NT2/D1 (cell line): ENCODE measurements at regions not wholly inside any gene's neighbourhood (a gene's known extent, or its start where the extent isn't known, plus 50 kb on each side); places are given as distances from the start of the nearest gene placed in this dataset.
A peak's percentile ranks its signal among the peaks of the same experiment; 100 is the strongest.

Source experiments
- DNase-seq: peaks from one replicate; pipeline ENCODE4 v3.0.0-alpha.2; 2011; ENCODE audit warnings: low read depth, low spot score
- H3K27me3 ChIP-seq: 2 replicates; pipeline ENCODE4 v1.6.0; 2011; ENCODE audit warnings: mild to moderate bottlenecking; ENCODE audit not compliant: insufficient read length, insufficient read depth
- H3K36me3 ChIP-seq: 2 replicates; pipeline ENCODE4 v1.6.1; 2011; ENCODE audit warnings: mild to moderate bottlenecking, low read length, mixed read lengths; ENCODE audit not compliant: insufficient read depth, insufficient read length
- H3K4me1 ChIP-seq: 2 replicates; pipeline ENCODE4 v1.5.1; 2011; ENCODE audit not compliant: insufficient read depth, insufficient read length
- H3K4me3 ChIP-seq: 2 replicates; pipeline ENCODE4 v1.5.1; 2011; ENCODE audit warnings: low read depth; ENCODE audit not compliant: insufficient read length
- H3K9ac ChIP-seq: 2 replicates; pipeline ENCODE4 v1.6.0; 2011; ENCODE audit warnings: low read depth; ENCODE audit not compliant: insufficient read length
- H3K9me3 ChIP-seq: 2 replicates; pipeline ENCODE4 v1.5.1; 2011; ENCODE audit warnings: mild to moderate bottlenecking, low read length; ENCODE audit not compliant: insufficient read depth
- SUZ12 ChIP-seq: IDR thresholded peaks from 2 replicates; pipeline ENCODE4 v1.6.1; 2011; ENCODE audit not compliant: insufficient read length, insufficient read depth; ENCODE audit errors: extremely low read depth
- YY1 ChIP-seq: IDR thresholded peaks from 2 replicates; pipeline ENCODE4 v1.6.1; 2011; ENCODE audit not compliant: insufficient read length, insufficient read depth
- ZNF274 ChIP-seq: IDR thresholded peaks from 2 replicates; pipeline ENCODE4 v1.6.1; 2011; ENCODE audit warnings: mild to moderate bottlenecking, low read depth, low read length

GRCh38 chr6:40955178-40955545, 83.9 kb downstream of the UNC5CL start:
- DNase-seq, result no peak
- Histone ChIP-seq H3K27me3 (no peaks in the 10 kb centered on the region), H3K9me3 (no peaks in the 10 kb centered on the region), H3K36me3 (no peaks in the 10 kb centered on the region), H3K4me3 (no peak overlapping the region), H3K4me1 (no peaks in the 10 kb centered on the region), H3K9ac (no peak overlapping the region)
- TF ChIP-seq ZNF274 (no peak), SUZ12 (no peak), YY1 (no peak)

- no peak for DNase-seq
- Histone ChIP-seq H3K36me3 (no peaks in the 10 kb centered on the region), H3K4me3 (no peak overlapping the region), H3K4me1 (no peaks in the 10 kb centered on the region), H3K27me3 (no peaks in the 10 kb centered on the region), H3K9me3 (no peaks in the 10 kb centered on the region), H3K9ac (no peak overlapping the region)
- TF ChIP-seq YY1 (no peak), ZNF274 (no peak), SUZ12 (no peak)
These were observed 84.4 kb downstream of the UNC5CL start for GRCh38 chr6:40954446-40955177.

- no peak for DNase-seq
These were observed 85.5 kb downstream of the UNC5CL start for GRCh38 chr6:40953486-40953885.

GRCh38 chr6:40950986-40951698, 87.9 kb downstream of the UNC5CL start:
- H3K4me1 ChIP-seq, result peaks cover 6% of the 10 kb centered on the region
- no peak overlapping the region for H3K9ac ChIP-seq
- no peaks in the 10 kb centered on the region for H3K36me3 ChIP-seq
- no peak for TF ChIP-seq YY1
- no peak for TF ChIP-seq ZNF274
- no peak for TF ChIP-seq SUZ12
- no peaks in the 10 kb centered on the region for H3K27me3 ChIP-seq
- H3K9me3 ChIP-seq, result no peaks in the 10 kb centered on the region
- DNase-seq, result no peak
- H3K4me3 ChIP-seq, result no peak overlapping the region

More at GRCh38 chr6:40953486-40953885, 85.5 kb downstream of the UNC5CL start:
- Histone ChIP-seq H3K9me3 (no peaks in the 10 kb centered on the region), H3K4me3 (no peak overlapping the region), H3K27me3 (no peaks in the 10 kb centered on the region), H3K9ac (no peak overlapping the region), H3K36me3 (no peaks in the 10 kb centered on the region), H3K4me1 (no peaks in the 10 kb centered on the region)
- TF ChIP-seq SUZ12 (no peak), ZNF274 (no peak), YY1 (no peak)

GRCh38 chr6:40948570-40948969, 90.5 kb downstream of the UNC5CL start:
- Histone ChIP-seq H3K27me3 (no peaks in the 10 kb centered on the region), H3K9me3 (no peaks in the 10 kb centered on the region), H3K36me3 (no peaks in the 10 kb centered on the region), H3K9ac (no peak overlapping the region), H3K4me3 (no peak overlapping the region), H3K4me1 (peaks cover 6% of the 10 kb centered on the region)
- TF ChIP-seq ZNF274 (no peak), SUZ12 (no peak), YY1 (no peak)
- no peak for DNase-seq

GRCh38 chr6:40947876-40948526, 91.0 kb downstream of the UNC5CL start:
- no peak overlapping the region for H3K4me3 ChIP-seq
- H3K9me3 ChIP-seq, result no peaks in the 10 kb centered on the region
- H3K4me1 ChIP-seq, result peaks cover 6% of the 10 kb centered on the region
- no peaks in the 10 kb centered on the region for H3K27me3 ChIP-seq
- no peaks in the 10 kb centered on the region for H3K36me3 ChIP-seq
- no peak overlapping the region for H3K9ac ChIP-seq
- DNase-seq, result peak; percentile 52
- TF ChIP-seq ZNF274 (no peak), YY1 (no peak), SUZ12 (no peak)

- Histone ChIP-seq H3K9me3 (no peaks in the 10 kb centered on the region), H3K4me3 (no peak overlapping the region), H3K9ac (no peak overlapping the region), H3K27me3 (no peaks in the 10 kb centered on the region), H3K4me1 (peaks cover 6% of the 10 kb centered on the region), H3K36me3 (no peaks in the 10 kb centered on the region)
- TF ChIP-seq YY1 (no peak), ZNF274 (no peak), SUZ12 (no peak)
- DNase-seq, result no peak
These were observed 92.2 kb downstream of the UNC5CL start for GRCh38 chr6:40946738-40947301.
